H9 (cell line): ENCODE measurements at regions not wholly inside any gene's neighbourhood (a gene's known extent, or its start where the extent isn't known, plus 50 kb on each side); places are given as distances from the start of the nearest gene placed in this dataset.
A peak's percentile ranks its signal among the peaks of the same experiment; 100 is the strongest.

ENCODE experiments used
- DNase-seq: peaks from one replicate; pipeline ENCODE4 v3.0.0-alpha.2; 2017
- H2AFZ ChIP-seq: one replicate; pipeline ENCODE4 v1.6.1; 2013; ENCODE audit warnings: mild to moderate bottlenecking, low read length, control low read depth, moderate library complexity
- H2AK5ac ChIP-seq: 2 replicates; pipeline ENCODE4 v1.6.1; 2013; ENCODE audit warnings: low read length, control low read depth, mixed read lengths; ENCODE audit not compliant: insufficient read length
- H2BK120ac ChIP-seq: one replicate; pipeline ENCODE4 v1.6.1; 2013; ENCODE audit warnings: low read depth, mild to moderate bottlenecking, low read length, control low read depth, inconsistent platforms; ENCODE audit not compliant: poor library complexity, severe bottlenecking
- H2BK12ac ChIP-seq: 2 replicates; pipeline ENCODE4 v1.6.1; 2013; ENCODE audit warnings: low read length, control low read depth, mixed read lengths, low read depth; ENCODE audit not compliant: insufficient read length
- H2BK15ac ChIP-seq: 2 replicates; pipeline ENCODE4 v1.6.1; 2013; ENCODE audit warnings: low read depth, low read length, control low read depth
- H2BK20ac ChIP-seq: one replicate; pipeline ENCODE4 v1.6.1; 2013; ENCODE audit warnings: low read depth, mild to moderate bottlenecking, low read length, control low read depth, inconsistent platforms; ENCODE audit not compliant: poor library complexity, severe bottlenecking
- H2BK5ac ChIP-seq: 2 replicates; pipeline ENCODE4 v1.6.1; 2013; ENCODE audit warnings: low read length, control low read depth, mixed read lengths; ENCODE audit not compliant: insufficient read length
- H3K14ac ChIP-seq: 2 replicates; pipeline ENCODE4 v1.6.1; 2013; ENCODE audit warnings: low read length, control low read depth; ENCODE audit not compliant: insufficient read depth
- H3K18ac ChIP-seq: 2 replicates; pipeline ENCODE4 v1.6.1; 2013; ENCODE audit warnings: low read depth, mild to moderate bottlenecking, mixed read lengths, low read length, control low read depth; ENCODE audit not compliant: insufficient read length
- H3K23ac ChIP-seq: 2 replicates; pipeline ENCODE4 v1.6.1; 2013; ENCODE audit warnings: low read length, control low read depth, mixed read lengths, low read depth; ENCODE audit not compliant: insufficient read length
- H3K23me2 ChIP-seq: 2 replicates; pipeline ENCODE4 v1.6.1; 2013; ENCODE audit warnings: low read depth, mild to moderate bottlenecking, mixed read lengths, low read length, control low read depth; ENCODE audit not compliant: insufficient read length, poor library complexity, severe bottlenecking
- H3K27ac ChIP-seq: 2 replicates; pipeline ENCODE4 v1.5.1; 2013; ENCODE audit warnings: low read length, control low read depth, mixed read lengths, low read depth; ENCODE audit not compliant: insufficient read length
- H3K27me3 ChIP-seq: 2 replicates; pipeline ENCODE4 v1.6.1; 2013; ENCODE audit warnings: low read length, control low read depth, inconsistent platforms; ENCODE audit not compliant: insufficient read depth
- H3K4ac ChIP-seq: 2 replicates; pipeline ENCODE4 v1.6.1; 2013; ENCODE audit warnings: low read depth, mild to moderate bottlenecking, control low read depth, inconsistent platforms, low read length, moderate library complexity
- H3K4me1 ChIP-seq: 2 replicates; pipeline ENCODE4 v1.6.1; 2013; ENCODE audit warnings: low read length, control low read depth, inconsistent platforms; ENCODE audit not compliant: insufficient read depth
- H3K4me2 ChIP-seq: 2 replicates; pipeline ENCODE4 v1.6.1; 2013; ENCODE audit warnings: low read length, control low read depth, mixed read lengths; ENCODE audit not compliant: insufficient read length, insufficient read depth
- H3K56ac ChIP-seq: 2 replicates; pipeline ENCODE4 v1.6.1; 2013; ENCODE audit warnings: low read depth, mild to moderate bottlenecking, mixed read lengths, low read length, control low read depth; ENCODE audit not compliant: insufficient read length
- H3K79me1 ChIP-seq: 2 replicates; pipeline ENCODE4 v1.6.1; 2013; ENCODE audit warnings: low read depth, mild to moderate bottlenecking, moderate library complexity, low read length, control low read depth, inconsistent platforms; ENCODE audit not compliant: insufficient read depth, poor library complexity, severe bottlenecking
- H3K79me2 ChIP-seq: 2 replicates; pipeline ENCODE4 v1.6.1; 2013; ENCODE audit warnings: low read length, control low read depth, inconsistent platforms; ENCODE audit not compliant: insufficient read depth
- H3K9ac ChIP-seq: 2 replicates; pipeline ENCODE4 v1.6.1; 2013; ENCODE audit warnings: low read length, control low read depth, mixed read lengths; ENCODE audit not compliant: insufficient read length; ENCODE audit errors: extremely low read depth
- H3K9me3 ChIP-seq: one replicate; pipeline ENCODE4 v1.6.1; 2013; ENCODE audit warnings: low read depth, low read length, inconsistent platforms; ENCODE audit not compliant: control insufficient read depth
- H3T11ph ChIP-seq: one replicate; pipeline ENCODE4 v1.6.1; 2013; ENCODE audit warnings: mild to moderate bottlenecking, low read length, control low read depth, inconsistent platforms
- H4K20me1 ChIP-seq: one replicate; pipeline ENCODE4 v1.6.1; 2013; ENCODE audit not compliant: control insufficient read depth, insufficient read length, insufficient read depth
- H4K5ac ChIP-seq: 2 replicates; pipeline ENCODE4 v1.6.1; 2013; ENCODE audit warnings: low read depth, mild to moderate bottlenecking, mixed read lengths, low read length, control low read depth; ENCODE audit not compliant: insufficient read length
- H4K8ac ChIP-seq: replicated peaks from 2 replicates; pipeline ENCODE4 v1.6.1; 2013; ENCODE audit warnings: low read length, control low read depth, mixed read lengths, low read depth; ENCODE audit not compliant: insufficient read length
- H4K91ac ChIP-seq: 2 replicates; pipeline ENCODE4 v1.6.1; 2013; ENCODE audit warnings: low read depth, mild to moderate bottlenecking, moderate library complexity, mixed read lengths, low read length, control low read depth; ENCODE audit not compliant: insufficient read length
- H3K27ac Mint-ChIP-seq, 3 experiments: 2 replicates in 2 of 3; 3 replicates in 1 of 3; pipeline ENCODE4 v1.8.0; 2020 to 2021; ENCODE audit warnings: mixed read lengths in 3 of 3, mild to moderate bottlenecking in 1 of 3, moderate library complexity in 1 of 3
- H3K27me3 Mint-ChIP-seq: 2 replicates; pipeline ENCODE4 v1.8.0; 2021; ENCODE audit warnings: low read depth, mild to moderate bottlenecking, moderate library complexity, mixed read lengths
- H3K36me3 Mint-ChIP-seq, 3 experiments: 2 replicates in 2 of 3; 3 replicates in 1 of 3; pipeline ENCODE4 v1.8.0; 2020 to 2021; ENCODE audit warnings: low read depth in 3 of 3, mixed read lengths in 3 of 3; ENCODE audit not compliant: insufficient read depth in 1 of 3
- H3K4me1 Mint-ChIP-seq, 2 experiments: 2 replicates each; pipeline ENCODE4 v1.8.0; 2020; ENCODE audit warnings: mixed read lengths in 2 of 2
- H3K4me3 Mint-ChIP-seq, 2 experiments: 2 replicates in 1 of 2; 3 replicates in 1 of 2; pipeline ENCODE4 v1.8.0; 2020 to 2021; ENCODE audit warnings: mild to moderate bottlenecking in 2 of 2, mixed read lengths in 2 of 2, moderate library complexity in 1 of 2
- H3K9me3 Mint-ChIP-seq, 2 experiments: 2 replicates in 1 of 2; 3 replicates in 1 of 2; pipeline ENCODE4 v1.8.0; 2020; ENCODE audit warnings: mild to moderate bottlenecking in 2 of 2, mixed read lengths in 2 of 2, moderate library complexity in 1 of 2
- CTCF ChIP-seq: fragments of 200-600 bp; sonication (generic); conservative IDR thresholded peaks from 3 replicates; pipeline ENCODE4 v1.8.0; 2021; ENCODE audit warnings: antibody characterized with exemption, mild to moderate bottlenecking
- WGBS: extraction: QIAGEN DNeasy Blood & Tissue Kit; methylation state at CpG from one replicate; pipeline ENCODE4 v1.1.7; 2013; ENCODE audit warnings: missing lambda C conversion rate, low lambda C conversion rate, mixed read lengths; ENCODE audit not compliant: insufficient read length; ENCODE audit errors: extremely low coverage; 5-methylcytosine and 5-hydroxymethylcytosine counted together

- no peaks in the 10 kb centered on the region for H3K4me1 Mint-ChIP-seq
- no peak overlapping the region for H2BK12ac ChIP-seq
- no peak overlapping the region for H3K4me2 ChIP-seq
- H3K27ac Mint-ChIP-seq: 0 out of 7 replicates have a peak overlapping the region, but pooled peaks of 1 of the 3 experiments have one; percentile 34
- no peak overlapping the region for H2BK120ac ChIP-seq
- no peaks in the 10 kb centered on the region for H3K27me3 ChIP-seq
- DNase-seq: peak; percentile 16
- H3K9ac ChIP-seq: no peak overlapping the region
- H3K23ac ChIP-seq: no peak overlapping the region
- no peak overlapping the region for H2BK15ac ChIP-seq
- H3K18ac ChIP-seq: no peak overlapping the region
- H4K5ac ChIP-seq: no peak overlapping the region
- no peak overlapping the region for H3T11ph ChIP-seq
- no peaks in the 10 kb centered on the region for H3K79me1 ChIP-seq
- H2BK20ac ChIP-seq: no peak overlapping the region
- H3K9me3 Mint-ChIP-seq: peaks cover 29 to 30% of the 10 kb centered on the region in 2 experiments
- no peak overlapping the region for H2AFZ ChIP-seq
- H4K20me1 ChIP-seq: no peaks in the 10 kb centered on the region
- no peak overlapping the region for H3K4me3 Mint-ChIP-seq
- no peak overlapping the region for H3K4ac ChIP-seq
- H3K79me2 ChIP-seq: no peaks in the 10 kb centered on the region
- no peak overlapping the region for H3K27ac ChIP-seq
- H3K4me1 ChIP-seq: no peaks in the 10 kb centered on the region
- no CpG with 5 or more reads among the region's 8 CpGs for WGBS
- H3K36me3 Mint-ChIP-seq: peaks cover 0 to 8% (median 2%) of the 10 kb centered on the region in 3 experiments; a peak in 3 of 7 replicates
- no peak for TF ChIP-seq CTCF
- H4K8ac ChIP-seq: no peak overlapping the region
- no peak overlapping the region for H4K91ac ChIP-seq
- H3K9me3 ChIP-seq: no peaks in the 10 kb centered on the region
- H2AK5ac ChIP-seq: no peak overlapping the region
- H3K23me2 ChIP-seq: no peaks in the 10 kb centered on the region
- H3K14ac ChIP-seq: no peak overlapping the region; the same call in 1 of the 2 replicates
- peaks cover 39% of the 10 kb centered on the region for H3K27me3 Mint-ChIP-seq
- H3K56ac ChIP-seq: no peak overlapping the region
- H2BK5ac ChIP-seq: no peak overlapping the region
These were observed 86.4 kb upstream of the OTOS start for GRCh38 chr2:240226672-240227537.
